ENCODE measurements at regions not wholly inside any gene's neighbourhood (a gene's known extent, or its start where the extent isn't known, plus 50 kb on each side); places are given as distances from the start of the nearest gene placed in this dataset.

DNA sequence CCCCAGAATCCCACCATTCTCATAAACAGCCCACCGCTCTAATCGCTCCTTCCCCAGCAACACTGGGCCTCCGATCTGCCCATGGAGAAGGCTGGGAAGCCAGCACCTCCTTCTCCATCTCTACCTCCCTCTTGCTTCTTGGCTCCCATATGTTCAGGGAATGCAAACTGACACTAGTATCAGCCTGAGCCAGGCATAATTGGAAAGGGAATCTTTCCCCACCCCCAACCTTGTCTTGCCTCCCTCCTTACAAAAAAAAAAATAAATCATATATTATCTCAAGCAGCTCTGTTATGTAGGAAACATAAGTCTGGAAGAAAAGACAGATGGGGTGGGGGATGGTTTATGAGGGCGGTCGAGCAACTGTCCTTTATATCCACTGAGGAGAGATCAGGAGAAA, 127.2 kb downstream of the NAV1 start:
- Histone ChIP-seq H3K4me1 (replicated peaks in 1 of 4; ENCODE audit: control insufficient read depth in 3 of 4, insufficient read depth in 4 of 4, low read length in 3 of 4) (no peaks in the 10 kb centered on the region; a peak in 1 of 7 replicates), H2BK20ac (ENCODE audit: low read length) (no peak overlapping the region), H3K9me3 (ENCODE audit: insufficient read depth in 2 of 2, low read depth in 1 of 2, low read length in 1 of 2) (no peaks in the 10 kb centered on the region), H3K27ac (ENCODE audit: low read depth, low read length) (no peak overlapping the region), H4K5ac (ENCODE audit: insufficient read length, low read depth, low read length) (no peak overlapping the region), H3K36me3 (ENCODE audit: control insufficient read depth in 2 of 4, insufficient read depth in 4 of 4, low read length in 3 of 4) (no peaks in the 10 kb centered on the region), H3K79me1 (ENCODE audit: low read depth, low read length) (peaks cover 2% of the 10 kb centered on the region; the same call in 1 of the 2 replicates), H4K20me1 (replicated peaks in 1 of 2; ENCODE audit: control insufficient read depth in 1 of 2, insufficient read depth in 2 of 2, low read length in 2 of 2) (peaks cover 0 to 4% of the 10 kb centered on the region in 2 experiments), H3K56ac (replicated peaks; ENCODE audit: insufficient read length, low read depth, low read length) (no peak overlapping the region), H3K4ac (replicated peaks; ENCODE audit: insufficient read length, low read depth, low read length) (no peak overlapping the region), H4K91ac (replicated peaks; ENCODE audit: insufficient read length, low read length) (no peak overlapping the region), H2AK5ac (ENCODE audit: low read depth, low read length) (no peak overlapping the region), H2BK12ac (ENCODE audit: low read depth, low read length) (no peak overlapping the region), H3K14ac (ENCODE audit: insufficient read length) (no peak overlapping the region), H2AFZ (ENCODE audit: low read length) (no peak overlapping the region), H3K23me2 (ENCODE audit: low read depth, low read length) (peaks cover 5% of the 10 kb centered on the region; the same call in 1 of the 2 replicates), H3K4me3 (ENCODE audit: extremely low read depth in 1 of 4, insufficient read depth in 2 of 4, low read depth in 3 of 4, low read length in 4 of 4) (no peak overlapping the region), H3K18ac (ENCODE audit: extremely low read depth, low read length) (no peak overlapping the region), H3K27me3 (replicated peaks in 1 of 4; ENCODE audit: control insufficient read depth in 3 of 4, extremely low read depth in 1 of 4, insufficient read depth in 3 of 4, low read length in 3 of 4) (no peaks in the 10 kb centered on the region), H2BK5ac (ENCODE audit: low read depth, low read length) (no peak overlapping the region), H3K79me2 (ENCODE audit: control insufficient read depth in 1 of 2, insufficient read depth in 2 of 2, low read length in 2 of 2) (peaks cover 0 to 14% of the 10 kb centered on the region in 2 experiments; a peak in 2 of 4 replicates), H2BK15ac (ENCODE audit: low read length) (no peak overlapping the region), H3K9ac (replicated peaks in 1 of 4; ENCODE audit: extremely low read depth in 1 of 4, low read depth in 3 of 4, low read length in 3 of 4) (no peak overlapping the region), H3K4me2 (ENCODE audit: insufficient read depth in 1 of 2, low read depth in 2 of 2, low read length in 2 of 2) (no peak overlapping the region), H2BK120ac (replicated peaks; ENCODE audit: low read depth, low read length) (no peak overlapping the region), H3K23ac (ENCODE audit: insufficient read length) (no peak overlapping the region), H4K8ac (ENCODE audit: extremely low read depth, insufficient read depth, low read length) (no peak overlapping the region)
- ChIA-PET POLR2A (ENCODE audit: partially characterized antibody) (interaction anchor here (0.7 to 1.1 kb wide), 3 partner anchors 8 to 289 kb away, joined by 3 to 6 read pairs (median 3); no protein-coding TSS in a partner anchor), CTCF (ENCODE audit: partially characterized antibody) (interaction anchor here (0.8 to 4.4 kb wide), 3 partner anchors 11 to 184 kb away, joined by 3 to 17 read pairs (median 5); no protein-coding TSS in a partner anchor)
- WGBS, 2 experiments (ENCODE audit: extremely low coverage in 1 of 2, insufficient coverage in 1 of 2, insufficient read length in 1 of 2, insufficient replicate concordance in 2 of 2, low coverage in 1 of 2, low lambda C conversion rate in 2 of 2, missing lambda C conversion rate in 1 of 2): 91% methylated on average over 5 of the region's 5 CpGs; no CpG with 5 or more reads in 1 of the 2 experiments
- no peak for FAIRE-seq
- TF ChIP-seq CREB1 (IDR thresholded peaks at IDR 0.05): no peak
- no peak for TF ChIP-seq FOSL1 (IDR thresholded peaks at IDR 0.05; ENCODE audit: insufficient read depth, low read depth, low read length)
- no peak for TF ChIP-seq POLR2A (IDR thresholded peaks at IDR 0.05; ENCODE audit: control extremely low read depth in 1 of 2, low read depth in 2 of 2, low read length in 2 of 2)
- no peak for TF ChIP-seq MAFK (IDR thresholded peaks at IDR 0.05; ENCODE audit: low read depth, low read length)
- TF ChIP-seq YY1 (IDR thresholded peaks at IDR 0.05; ENCODE audit: low read depth, low read length): no peak
- TF ChIP-seq TEAD4 (IDR thresholded peaks at IDR 0.05; ENCODE audit: low read depth, low read length): no peak
- TF ChIP-seq, protein P1, sequence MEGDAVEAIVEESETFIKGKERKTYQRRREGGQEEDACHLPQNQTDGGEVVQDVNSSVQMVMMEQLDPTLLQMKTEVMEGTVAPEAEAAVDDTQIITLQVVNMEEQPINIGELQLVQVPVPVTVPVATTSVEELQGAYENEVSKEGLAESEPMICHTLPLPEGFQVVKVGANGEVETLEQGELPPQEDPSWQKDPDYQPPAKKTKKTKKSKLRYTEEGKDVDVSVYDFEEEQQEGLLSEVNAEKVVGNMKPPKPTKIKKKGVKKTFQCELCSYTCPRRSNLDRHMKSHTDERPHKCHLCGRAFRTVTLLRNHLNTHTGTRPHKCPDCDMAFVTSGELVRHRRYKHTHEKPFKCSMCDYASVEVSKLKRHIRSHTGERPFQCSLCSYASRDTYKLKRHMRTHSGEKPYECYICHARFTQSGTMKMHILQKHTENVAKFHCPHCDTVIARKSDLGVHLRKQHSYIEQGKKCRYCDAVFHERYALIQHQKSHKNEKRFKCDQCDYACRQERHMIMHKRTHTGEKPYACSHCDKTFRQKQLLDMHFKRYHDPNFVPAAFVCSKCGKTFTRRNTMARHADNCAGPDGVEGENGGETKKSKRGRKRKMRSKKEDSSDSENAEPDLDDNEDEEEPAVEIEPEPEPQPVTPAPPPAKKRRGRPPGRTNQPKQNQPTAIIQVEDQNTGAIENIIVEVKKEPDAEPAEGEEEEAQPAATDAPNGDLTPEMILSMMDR (IDR thresholded peaks at IDR 0.05; ENCODE audit: control extremely low read depth in 1 of 3, insufficient read depth in 1 of 3, low read depth in 1 of 3, low read length in 3 of 3): no peak
- no peak for DNase-seq (ENCODE audit: low read depth in 1 of 2, low spot score in 2 of 2)

Data from H1 (cell line).